ENCODE measurements at regions not wholly inside any gene's neighbourhood (a gene's known extent, or its start where the extent isn't known, plus 50 kb on each side); places are given as distances from the start of the nearest gene placed in this dataset.
"Not testable (repeated sequence)": the region's sequence is repeated elsewhere in the genome, so short reads cannot be mapped to it uniquely, and the experiment has no call there.

- DNase-seq: no peak
- H3K9me3 ChIP-seq: no peaks in the 10 kb centered on the region
- H3K27ac ChIP-seq: no peak overlapping the region
- H3K4me1 ChIP-seq: no peaks in the 10 kb centered on the region
- H3K9ac ChIP-seq (ENCODE audit: low read depth in 2 of 2, low read length in 2 of 2): no peak overlapping the region
- H3K4me3 ChIP-seq: no peak overlapping the region
- H3K36me3 ChIP-seq: no peaks in the 10 kb centered on the region
- no peak for TF ChIP-seq CTCF (IDR thresholded peaks at IDR 0.05)
- intact Hi-C loops (cut with DNase I): no loop called here
- H3K27me3 ChIP-seq: no peaks in the 10 kb centered on the region
These were observed 2036.1 kb upstream of the LRRTM1 start for GRCh38 chr2:82340578-82341053.

GRCh38 chr2:82339805-82340204 lies 2035.3 kb upstream of the LRRTM1 start:
- Histone ChIP-seq H3K4me3 (no peak overlapping the region), H3K4me1 (no peaks in the 10 kb centered on the region), H3K9me3 (no peaks in the 10 kb centered on the region), H3K27me3 (no peaks in the 10 kb centered on the region), H3K9ac (ENCODE audit: low read depth in 2 of 2, low read length in 2 of 2) (no peak overlapping the region), H3K36me3 (no peaks in the 10 kb centered on the region), H3K27ac (no peak overlapping the region)
- intact Hi-C loops (cut with DNase I): no loop called here
- TF ChIP-seq CTCF (IDR thresholded peaks at IDR 0.05): no peak
- DNase-seq: no peak

GRCh38 chr2:82333697-82334096 lies 2029.1 kb upstream of the LRRTM1 start:
- Histone ChIP-seq H3K4me1 (no peaks in the 10 kb centered on the region), H3K9ac (ENCODE audit: low read depth in 2 of 2, low read length in 2 of 2) (no peak overlapping the region), H3K27ac (no peak overlapping the region), H3K9me3 (no peaks in the 10 kb centered on the region), H3K27me3 (no peaks in the 10 kb centered on the region), H3K4me3 (no peak overlapping the region), H3K36me3 (no peaks in the 10 kb centered on the region)
- no peak for DNase-seq
- no peak for TF ChIP-seq CTCF (IDR thresholded peaks at IDR 0.05)
- intact Hi-C loops (cut with DNase I): no loop called here

- Histone ChIP-seq H3K36me3 (no peaks in the 10 kb centered on the region), H3K4me1 (no peaks in the 10 kb centered on the region), H3K9ac (ENCODE audit: low read depth in 2 of 2, low read length in 2 of 2) (no peak overlapping the region), H3K27me3 (no peaks in the 10 kb centered on the region), H3K4me3 (no peak overlapping the region), H3K9me3 (no peaks in the 10 kb centered on the region), H3K27ac (no peak overlapping the region)
- intact Hi-C loops (cut with DNase I): no loop called here
- no peak for TF ChIP-seq CTCF (IDR thresholded peaks at IDR 0.05)
- DNase-seq: no peak
These were observed 2025.6 kb upstream of the LRRTM1 start for GRCh38 chr2:82330155-82330554.

- H3K9ac ChIP-seq (ENCODE audit: low read depth in 2 of 2, low read length in 2 of 2); intact Hi-C loops (cut with DNase I); DNase-seq; H3K36me3 ChIP-seq; H3K4me1 ChIP-seq; H3K9me3 ChIP-seq; H3K27ac ChIP-seq; H3K27me3 ChIP-seq; H3K4me3 ChIP-seq: not testable (repeated sequence)
These were observed 2021.7 kb upstream of the LRRTM1 start for GRCh38 chr2:82326180-82326767.

GRCh38 chr2:82320296-82320695 lies 2015.7 kb upstream of the LRRTM1 start:
- H3K27me3 ChIP-seq: no peaks in the 10 kb centered on the region
- no peaks in the 10 kb centered on the region for H3K4me1 ChIP-seq
- no peak for DNase-seq
- H3K36me3 ChIP-seq: no peaks in the 10 kb centered on the region
- H3K27ac ChIP-seq: no peak overlapping the region
- no peak overlapping the region for H3K4me3 ChIP-seq
- H3K9ac ChIP-seq (ENCODE audit: low read depth in 2 of 2, low read length in 2 of 2): no peak overlapping the region
- TF ChIP-seq CTCF (IDR thresholded peaks at IDR 0.05): no peak
- intact Hi-C loops (cut with DNase I): no loop called here
- no peaks in the 10 kb centered on the region for H3K9me3 ChIP-seq
